ENCODE measurements at regions not wholly inside any gene's neighbourhood (a gene's known extent, or its start where the extent isn't known, plus 50 kb on each side); places are given as distances from the start of the nearest gene placed in this dataset.

- Histone ChIP-seq H3K4me1 (peaks cover 10% of the 10 kb centered on the region in 2 donors), H3K9me3 (no peaks in the 10 kb centered on the region), H3K4me3 (no peak overlapping the region), H3K27me3 (no peaks in the 10 kb centered on the region), H3K36me3 (no peaks in the 10 kb centered on the region), H3K27ac (no peak overlapping the region)
- DNase-seq = no peak
- TF ChIP-seq, protein P1, sequence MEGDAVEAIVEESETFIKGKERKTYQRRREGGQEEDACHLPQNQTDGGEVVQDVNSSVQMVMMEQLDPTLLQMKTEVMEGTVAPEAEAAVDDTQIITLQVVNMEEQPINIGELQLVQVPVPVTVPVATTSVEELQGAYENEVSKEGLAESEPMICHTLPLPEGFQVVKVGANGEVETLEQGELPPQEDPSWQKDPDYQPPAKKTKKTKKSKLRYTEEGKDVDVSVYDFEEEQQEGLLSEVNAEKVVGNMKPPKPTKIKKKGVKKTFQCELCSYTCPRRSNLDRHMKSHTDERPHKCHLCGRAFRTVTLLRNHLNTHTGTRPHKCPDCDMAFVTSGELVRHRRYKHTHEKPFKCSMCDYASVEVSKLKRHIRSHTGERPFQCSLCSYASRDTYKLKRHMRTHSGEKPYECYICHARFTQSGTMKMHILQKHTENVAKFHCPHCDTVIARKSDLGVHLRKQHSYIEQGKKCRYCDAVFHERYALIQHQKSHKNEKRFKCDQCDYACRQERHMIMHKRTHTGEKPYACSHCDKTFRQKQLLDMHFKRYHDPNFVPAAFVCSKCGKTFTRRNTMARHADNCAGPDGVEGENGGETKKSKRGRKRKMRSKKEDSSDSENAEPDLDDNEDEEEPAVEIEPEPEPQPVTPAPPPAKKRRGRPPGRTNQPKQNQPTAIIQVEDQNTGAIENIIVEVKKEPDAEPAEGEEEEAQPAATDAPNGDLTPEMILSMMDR (IDR thresholded peaks at IDR 0.05 in 4 of 5, conservative IDR thresholded peaks at IDR 0.05 in 1 of 5) = no peak
- TF ChIP-seq POLR2A (IDR thresholded peaks at IDR 0.05) = no peak
- ATAC-seq = no peak
- intact Hi-C loops (cut with DNase I; ENCODE audit: low total_unique reads) = no loop called here
- in situ Hi-C loops (cut with MboI; ENCODE audit: low sequenced_read_pairs in 4 of 4) = no loop called here
These were observed 55.8 kb downstream of the NAV1 start for GRCh38 chr1:201594575-201595245.

DNA sequence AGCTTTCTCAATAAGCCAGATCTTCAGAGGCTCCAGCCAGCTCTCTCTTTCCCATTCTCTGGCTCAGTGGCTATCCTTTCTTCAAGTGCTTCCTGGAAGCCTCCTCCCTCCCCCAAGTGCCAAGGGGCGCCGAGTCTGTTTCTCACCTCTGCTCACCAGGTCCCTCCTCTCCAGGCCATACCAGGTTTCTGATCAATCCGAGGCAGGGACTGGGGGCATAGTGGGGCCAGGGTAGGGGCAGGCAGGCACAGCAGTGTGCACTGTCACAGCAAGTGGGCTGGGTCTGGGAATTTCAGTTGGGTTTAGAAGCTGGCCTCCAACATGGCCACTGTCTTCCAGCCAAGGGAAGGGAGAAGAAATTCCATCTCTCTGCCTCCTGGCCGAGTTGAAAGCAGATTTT lies 56.5 kb downstream of the NAV1 start:
- no peak for DNase-seq
- H3K27ac ChIP-seq = no peak overlapping the region
- TF ChIP-seq, protein P1 (IDR thresholded peaks at IDR 0.05 in 4 of 5, conservative IDR thresholded peaks at IDR 0.05 in 1 of 5) = no peak
- no peak for TF ChIP-seq POLR2A (IDR thresholded peaks at IDR 0.05)
- H3K4me1 ChIP-seq = peaks cover 10% of the 10 kb centered on the region in 2 donors
- intact Hi-C loops (cut with DNase I; ENCODE audit: low total_unique reads) = no loop called here
- no peaks in the 10 kb centered on the region for H3K9me3 ChIP-seq
- H3K27me3 ChIP-seq = no peaks in the 10 kb centered on the region
- no peaks in the 10 kb centered on the region for H3K36me3 ChIP-seq
- no peak for ATAC-seq
- H3K4me3 ChIP-seq = no peak overlapping the region
- in situ Hi-C loops (cut with MboI; ENCODE audit: low sequenced_read_pairs in 4 of 4) = no loop called here

DNA sequence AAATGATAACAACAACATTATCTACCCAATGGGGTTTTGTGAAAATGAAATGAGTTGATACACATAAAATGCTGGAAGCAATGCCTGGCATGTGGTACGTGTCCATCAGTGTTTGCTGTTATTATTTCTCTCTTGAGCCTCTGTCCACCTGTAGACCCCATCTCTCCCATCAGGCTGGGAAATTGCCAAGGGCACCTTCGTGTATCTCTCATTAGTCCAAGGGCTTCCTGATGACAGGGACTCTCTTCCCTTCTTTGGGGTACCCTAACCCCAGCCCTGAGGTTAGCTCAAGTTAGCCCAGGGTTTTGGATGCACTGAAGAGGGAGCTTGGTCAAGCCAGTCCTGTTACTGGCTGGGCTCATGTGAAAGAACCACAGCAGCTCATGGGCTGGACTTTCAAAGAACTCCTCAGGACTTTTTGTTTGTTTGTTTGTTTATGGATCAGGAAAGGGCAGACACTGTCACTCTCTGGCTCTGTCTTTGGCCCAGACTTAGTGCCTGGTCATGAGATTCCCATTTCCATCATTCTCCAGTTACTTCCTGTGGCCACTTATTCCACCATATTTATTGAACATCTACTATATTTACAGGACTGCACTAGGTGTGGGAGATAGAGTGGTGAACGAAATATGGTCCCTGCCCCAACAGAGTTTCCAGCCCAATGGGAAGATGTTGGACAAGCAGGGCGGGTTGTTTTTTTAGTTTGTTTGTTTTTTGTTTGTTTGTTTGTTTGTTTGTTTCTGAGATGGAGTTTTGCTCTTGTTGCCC lies 57.4 kb downstream of the NAV1 start:
- TF ChIP-seq, protein P1 (IDR thresholded peaks at IDR 0.05 in 4 of 5, conservative IDR thresholded peaks at IDR 0.05 in 1 of 5) = no peak
- no peak for TF ChIP-seq POLR2A (IDR thresholded peaks at IDR 0.05)
- Histone ChIP-seq H3K4me3 (no peak overlapping the region), H3K9me3 (no peaks in the 10 kb centered on the region), H3K27me3 (no peaks in the 10 kb centered on the region), H3K4me1 (peaks cover 10% of the 10 kb centered on the region in 2 donors), H3K36me3 (no peaks in the 10 kb centered on the region), H3K27ac (no peak overlapping the region)
- ATAC-seq (no peak), DNase-seq (no peak)
- intact Hi-C loops (cut with DNase I; ENCODE audit: low total_unique reads) = no loop called here
- in situ Hi-C loops (cut with MboI; ENCODE audit: low sequenced_read_pairs in 4 of 4) = no loop called here

GRCh38 chr1:201597551-201598230 lies 58.8 kb downstream of the NAV1 start:
- TF ChIP-seq, protein P1 (IDR thresholded peaks at IDR 0.05 in 4 of 5, conservative IDR thresholded peaks at IDR 0.05 in 1 of 5) = no peak
- TF ChIP-seq POLR2A (IDR thresholded peaks at IDR 0.05) = no peak
- Histone ChIP-seq H3K4me3 (no peak overlapping the region), H3K4me1 (peaks cover 10% of the 10 kb centered on the region in 2 donors), H3K9me3 (no peaks in the 10 kb centered on the region), H3K27me3 (no peaks in the 10 kb centered on the region), H3K36me3 (no peaks in the 10 kb centered on the region), H3K27ac (peak overlapping the region in 3 of 4 donors; percentile 45 to 60 (median 50))
- in situ Hi-C loops (cut with MboI; ENCODE audit: low sequenced_read_pairs in 4 of 4) = no loop called here
- peak in 1 of 2 donors; percentile 15 for ATAC-seq
- DNase-seq = no peak
- intact Hi-C loops (cut with DNase I; ENCODE audit: low total_unique reads) = no loop called here
